Activated naive CD4-positive, alpha-beta T cell treated with anti-CD3 and anti-CD28 coated beads, Interleukin-2, amount 50 U/mL, for 24 hours (primary cell): ENCODE measurements at regions not wholly inside any gene's neighbourhood (a gene's known extent, or its start where the extent isn't known, plus 50 kb on each side); places are given as distances from the start of the nearest gene placed in this dataset.
"Not testable (repeated sequence)": the region's sequence is repeated elsewhere in the genome, so short reads cannot be mapped to it uniquely, and the experiment has no call there.

Experiments used
- H3K27ac Mint-ChIP-seq: one replicate; pipeline ENCODE4 v1.8.0; 2021; ENCODE audit warnings: mild to moderate bottlenecking, mixed read lengths
- H3K27me3 Mint-ChIP-seq: one replicate; pipeline ENCODE4 v1.8.0; 2021; ENCODE audit warnings: mixed read lengths
- H3K36me3 Mint-ChIP-seq: one replicate; pipeline ENCODE4 v1.8.0; 2021; ENCODE audit warnings: mixed read lengths
- H3K4me1 Mint-ChIP-seq: one replicate; pipeline ENCODE4 v1.8.0; 2021; ENCODE audit warnings: mixed read lengths
- H3K4me3 Mint-ChIP-seq: one replicate; pipeline ENCODE4 v1.8.0; 2021; ENCODE audit warnings: mild to moderate bottlenecking, mixed read lengths
- H3K9me3 Mint-ChIP-seq: one replicate; pipeline ENCODE4 v1.8.0; 2021; ENCODE audit warnings: mixed read lengths

- no peaks in the 10 kb centered on the region for H3K9me3 Mint-ChIP-seq
- no peaks in the 10 kb centered on the region for H3K36me3 Mint-ChIP-seq
- no peak overlapping the region for H3K4me3 Mint-ChIP-seq
- H3K4me1 Mint-ChIP-seq, result no peaks in the 10 kb centered on the region
- no peaks in the 10 kb centered on the region for H3K27me3 Mint-ChIP-seq
- no peak overlapping the region for H3K27ac Mint-ChIP-seq
Observed at GRCh38 chr9:28502189-28502588, 928.9 kb upstream of the C9orf72 start.

GRCh38 chr9:28502741-28503140 lies 929.5 kb upstream of the C9orf72 start:
- H3K4me3 Mint-ChIP-seq, result no peak overlapping the region
- no peak overlapping the region for H3K27ac Mint-ChIP-seq
- no peaks in the 10 kb centered on the region for H3K4me1 Mint-ChIP-seq
- no peaks in the 10 kb centered on the region for H3K36me3 Mint-ChIP-seq
- H3K9me3 Mint-ChIP-seq, result no peaks in the 10 kb centered on the region
- no peaks in the 10 kb centered on the region for H3K27me3 Mint-ChIP-seq

DNA sequence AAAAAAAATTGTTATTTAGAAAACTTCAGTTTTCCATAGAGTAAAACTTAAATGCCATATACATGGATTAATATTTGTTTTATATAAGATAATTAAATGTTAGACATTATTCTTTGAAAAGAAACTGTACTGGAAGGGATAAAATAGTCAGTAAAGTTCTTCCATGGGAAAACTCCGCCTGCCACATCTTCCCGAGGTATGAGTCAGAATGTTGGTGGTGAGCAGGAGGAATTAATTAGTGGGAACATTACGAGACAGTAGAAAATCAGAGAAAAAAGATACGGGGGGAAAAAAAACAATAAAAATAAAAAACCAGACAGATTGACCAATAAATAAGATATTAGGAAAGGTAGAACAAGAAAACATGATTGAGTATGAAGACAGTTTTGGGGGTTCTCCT lies 930.3 kb upstream of the C9orf72 start:
- no peaks in the 10 kb centered on the region for H3K4me1 Mint-ChIP-seq
- no peak overlapping the region for H3K4me3 Mint-ChIP-seq
- no peaks in the 10 kb centered on the region for H3K27me3 Mint-ChIP-seq
- no peaks in the 10 kb centered on the region for H3K36me3 Mint-ChIP-seq
- H3K27ac Mint-ChIP-seq, result no peak overlapping the region
- H3K9me3 Mint-ChIP-seq, result no peaks in the 10 kb centered on the region

DNA sequence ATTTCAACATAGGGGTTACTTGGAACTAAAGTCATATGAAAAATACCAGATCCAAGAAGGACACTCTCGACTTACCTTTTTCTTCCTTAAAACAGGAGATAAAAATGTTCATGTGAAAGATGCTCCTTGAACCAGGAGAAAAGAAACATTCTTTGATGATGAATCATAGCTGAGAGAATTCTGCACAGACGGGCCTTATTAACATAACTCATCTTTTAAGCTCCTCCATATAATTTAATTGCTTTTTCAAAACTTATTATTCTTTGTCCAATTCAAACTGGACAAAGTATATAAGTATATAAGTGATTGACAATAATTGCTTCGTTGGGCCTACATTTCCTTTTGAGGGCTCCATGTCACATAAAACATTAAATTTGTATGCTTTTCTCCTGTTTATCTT lies 945.2 kb upstream of the C9orf72 start:
- peaks cover 9% of the 10 kb centered on the region for H3K9me3 Mint-ChIP-seq
- no peak overlapping the region for H3K27ac Mint-ChIP-seq
- H3K36me3 Mint-ChIP-seq, result no peaks in the 10 kb centered on the region
- no peaks in the 10 kb centered on the region for H3K4me1 Mint-ChIP-seq
- no peaks in the 10 kb centered on the region for H3K27me3 Mint-ChIP-seq
- H3K4me3 Mint-ChIP-seq, result no peak overlapping the region

- not testable (repeated sequence) for H3K4me1 Mint-ChIP-seq, H3K27me3 Mint-ChIP-seq, H3K9me3 Mint-ChIP-seq, H3K36me3 Mint-ChIP-seq, H3K4me3 Mint-ChIP-seq, H3K27ac Mint-ChIP-seq
Observed at GRCh38 chr9:28524309-28524708, 951.0 kb upstream of the C9orf72 start.

DNA sequence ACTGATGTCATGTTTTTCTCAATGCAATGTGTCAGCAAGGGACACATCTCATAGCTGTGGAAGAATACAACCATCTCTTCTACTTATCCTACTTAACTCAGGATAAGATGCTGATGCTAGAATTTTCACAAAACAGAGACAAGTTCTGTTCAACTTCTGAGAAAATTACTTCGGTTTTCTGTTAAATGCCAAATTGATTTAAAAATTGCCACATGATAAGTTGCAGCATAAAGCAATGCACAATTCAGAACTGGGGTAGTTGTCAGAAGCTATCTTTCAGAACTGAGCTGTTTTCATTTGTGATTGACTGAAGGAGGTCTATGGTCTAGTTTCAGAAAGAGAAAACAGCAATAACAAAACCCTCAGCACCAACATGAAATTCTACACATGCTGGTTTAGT lies 954.8 kb upstream of the C9orf72 start:
- no peaks in the 10 kb centered on the region for H3K4me1 Mint-ChIP-seq
- no peak overlapping the region for H3K4me3 Mint-ChIP-seq
- no peaks in the 10 kb centered on the region for H3K9me3 Mint-ChIP-seq
- H3K27me3 Mint-ChIP-seq, result no peaks in the 10 kb centered on the region
- H3K27ac Mint-ChIP-seq, result no peak overlapping the region
- H3K36me3 Mint-ChIP-seq, result no peaks in the 10 kb centered on the region

DNA sequence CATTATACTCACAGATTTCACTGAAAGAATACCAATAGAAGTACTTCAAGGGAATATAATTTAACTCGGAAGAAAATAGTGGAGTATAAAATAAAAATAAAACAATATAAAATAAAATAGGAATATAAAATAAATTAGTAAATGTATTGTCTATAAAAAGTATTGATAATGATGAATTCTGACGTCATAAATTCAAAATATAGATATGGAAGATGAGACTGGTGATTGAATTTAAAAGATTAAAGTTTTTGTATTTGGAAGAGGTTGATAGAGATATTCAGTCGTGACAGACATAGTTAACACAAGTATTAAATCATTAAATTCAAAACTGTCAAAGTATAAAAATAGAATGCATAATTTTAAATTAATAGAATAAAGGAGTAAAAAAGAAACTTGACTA lies 964.9 kb upstream of the C9orf72 start:
- no peaks in the 10 kb centered on the region for H3K27me3 Mint-ChIP-seq
- no peaks in the 10 kb centered on the region for H3K4me1 Mint-ChIP-seq
- H3K36me3 Mint-ChIP-seq, result no peaks in the 10 kb centered on the region
- no peak overlapping the region for H3K4me3 Mint-ChIP-seq
- H3K9me3 Mint-ChIP-seq, result peaks cover 4% of the 10 kb centered on the region
- no peak overlapping the region for H3K27ac Mint-ChIP-seq

- H3K27me3 Mint-ChIP-seq, result no peaks in the 10 kb centered on the region
Observed at GRCh38 chr9:28539434-28540070, 966.3 kb upstream of the C9orf72 start.

GRCh38 chr9:28542928-28543327 lies 969.6 kb upstream of the C9orf72 start:
- H3K27ac Mint-ChIP-seq, result no peak overlapping the region
- H3K36me3 Mint-ChIP-seq, result no peaks in the 10 kb centered on the region
- H3K4me1 Mint-ChIP-seq, result no peaks in the 10 kb centered on the region
- no peaks in the 10 kb centered on the region for H3K9me3 Mint-ChIP-seq
- no peak overlapping the region for H3K4me3 Mint-ChIP-seq
- H3K27me3 Mint-ChIP-seq, result no peaks in the 10 kb centered on the region

More at GRCh38 chr9:28539434-28540070, 966.3 kb upstream of the C9orf72 start:
- Mint-ChIP-seq H3K36me3 (no peaks in the 10 kb centered on the region), H3K27ac (no peak overlapping the region), H3K4me1 (no peaks in the 10 kb centered on the region), H3K4me3 (no peak overlapping the region), H3K9me3 (peaks cover 4% of the 10 kb centered on the region)

DNA sequence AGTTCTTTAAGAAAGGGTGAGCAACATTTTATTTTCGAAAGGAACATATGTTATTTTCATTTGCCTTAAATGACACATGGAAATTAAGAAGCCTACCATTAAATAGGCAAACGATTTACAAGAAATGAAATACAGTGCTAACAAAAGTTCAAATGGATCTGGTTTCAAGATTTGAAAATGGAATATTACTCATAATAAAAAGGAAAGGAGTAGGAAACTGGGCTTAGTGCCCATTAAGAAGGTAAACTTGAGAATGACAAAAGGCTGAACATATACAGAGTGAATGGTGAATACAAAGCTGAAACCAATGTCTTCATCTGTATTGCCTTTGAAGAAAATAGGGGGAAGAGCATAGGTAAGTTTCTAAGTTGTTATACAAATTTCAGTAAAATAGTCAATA lies 974.2 kb upstream of the C9orf72 start:
- Mint-ChIP-seq H3K9me3 (peaks cover 12% of the 10 kb centered on the region), H3K4me3 (no peak overlapping the region), H3K4me1 (no peaks in the 10 kb centered on the region)

DNA sequence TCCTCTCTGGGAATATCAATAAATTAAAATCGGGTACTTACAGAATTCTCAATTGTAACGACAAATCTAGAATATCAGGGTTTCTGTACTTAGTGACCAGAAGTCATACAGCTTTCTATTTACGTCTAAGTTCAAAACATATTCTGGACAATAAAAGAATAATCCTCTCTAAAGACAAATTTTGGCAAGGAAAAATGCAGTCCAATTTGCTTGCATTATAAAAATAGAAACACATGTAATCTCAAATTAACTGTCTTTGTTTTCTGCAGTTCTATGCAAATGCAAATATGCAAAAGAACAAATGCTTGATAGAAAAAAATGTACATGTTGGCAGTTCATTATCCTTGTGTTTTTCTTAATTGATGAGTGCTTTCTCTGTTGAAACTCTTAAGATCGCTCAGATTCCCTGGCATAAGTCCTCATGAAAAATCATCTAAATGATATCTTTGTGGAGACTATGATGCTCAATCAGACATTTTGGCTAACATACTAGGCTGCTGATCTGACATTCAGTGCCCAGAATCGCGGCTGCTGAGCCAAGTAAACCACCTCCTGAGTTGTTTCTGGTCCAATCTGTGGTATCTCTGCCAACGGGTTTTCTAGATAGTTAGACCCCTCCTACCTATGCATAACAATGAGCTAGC lies 990.1 kb upstream of the C9orf72 start:
- no peaks in the 10 kb centered on the region for H3K4me1 Mint-ChIP-seq
- H3K27me3 Mint-ChIP-seq, result no peaks in the 10 kb centered on the region
- H3K36me3 Mint-ChIP-seq, result no peaks in the 10 kb centered on the region
- H3K9me3 Mint-ChIP-seq, result peaks cover 7% of the 10 kb centered on the region
- H3K4me3 Mint-ChIP-seq, result no peak overlapping the region
- no peak overlapping the region for H3K27ac Mint-ChIP-seq

More for the DNA sequence above, 974.2 kb upstream of the C9orf72 start:
- Mint-ChIP-seq H3K36me3 (no peaks in the 10 kb centered on the region), H3K27me3 (no peaks in the 10 kb centered on the region), H3K27ac (no peak overlapping the region)

- peaks cover 4% of the 10 kb centered on the region for H3K9me3 Mint-ChIP-seq
- no peak overlapping the region for H3K4me3 Mint-ChIP-seq
- H3K4me1 Mint-ChIP-seq, result no peaks in the 10 kb centered on the region
- H3K27ac Mint-ChIP-seq, result no peak overlapping the region
- H3K36me3 Mint-ChIP-seq, result no peaks in the 10 kb centered on the region
- H3K27me3 Mint-ChIP-seq, result no peaks in the 10 kb centered on the region
Observed at GRCh38 chr9:28583832-28584231, 1010.6 kb upstream of the C9orf72 start.

DNA sequence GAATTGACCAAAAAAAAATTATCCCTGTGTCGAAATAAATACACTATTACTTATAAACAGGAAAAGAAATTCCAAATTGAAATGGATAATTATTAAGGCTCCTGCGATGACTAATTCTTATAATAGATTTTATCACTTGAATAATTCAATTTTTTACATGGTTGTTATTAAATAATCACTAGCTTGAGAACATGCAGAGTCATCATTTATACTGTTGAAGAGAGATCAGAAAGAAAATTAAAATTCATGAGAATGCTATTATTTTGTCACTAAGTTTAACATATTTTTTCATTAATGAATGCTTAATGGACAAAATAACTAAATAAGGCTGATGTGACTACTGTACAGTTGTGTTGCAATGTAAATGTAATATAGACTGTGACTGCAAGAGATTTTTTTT lies 1011.3 kb upstream of the C9orf72 start:
- Mint-ChIP-seq H3K9me3 (peaks cover 2% of the 10 kb centered on the region), H3K27ac (no peak overlapping the region), H3K4me3 (no peak overlapping the region), H3K27me3 (no peaks in the 10 kb centered on the region), H3K36me3 (no peaks in the 10 kb centered on the region), H3K4me1 (no peaks in the 10 kb centered on the region)

DNA sequence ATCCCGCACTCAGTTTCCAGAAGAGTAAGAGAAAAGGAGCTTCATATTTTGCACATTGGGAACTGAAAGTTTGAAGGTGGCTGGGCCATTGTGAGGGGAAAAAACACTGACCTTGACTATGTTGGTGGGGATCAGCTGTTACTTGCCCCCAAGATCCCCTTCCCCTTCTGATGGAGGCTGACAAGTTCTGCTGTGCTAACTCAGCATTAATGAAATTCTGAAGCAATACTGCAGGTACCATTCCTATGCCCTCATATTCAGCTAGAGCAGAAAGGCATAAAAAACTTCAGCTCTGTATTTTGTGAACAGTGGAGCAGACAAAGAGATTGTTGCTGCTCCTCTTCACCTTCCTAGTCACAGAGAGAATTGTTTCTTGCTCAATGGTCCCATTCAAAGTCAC lies 1013.8 kb upstream of the C9orf72 start:
- Mint-ChIP-seq H3K4me1 (no peaks in the 10 kb centered on the region), H3K36me3 (no peaks in the 10 kb centered on the region), H3K9me3 (no peaks in the 10 kb centered on the region)

DNA sequence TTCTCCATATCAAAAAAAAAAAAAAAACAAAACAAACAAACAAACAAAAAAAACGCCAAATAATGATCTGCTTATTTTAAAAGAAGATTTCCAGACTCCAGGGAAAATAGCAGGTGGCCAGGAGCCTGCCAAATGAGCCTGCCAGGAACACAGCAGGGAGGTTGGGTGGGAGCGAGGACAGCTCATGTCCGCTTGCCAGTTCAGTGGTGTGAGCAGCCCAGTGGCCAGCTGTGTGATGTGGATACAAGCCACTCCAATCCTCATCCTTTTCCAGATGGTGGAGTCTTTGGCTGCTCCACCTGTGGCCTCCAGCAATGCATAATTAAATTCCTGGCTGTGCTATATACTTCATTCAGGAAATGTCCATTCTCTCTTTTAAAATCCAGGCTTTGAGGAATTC lies 1025.1 kb upstream of the C9orf72 start:
- Mint-ChIP-seq H3K27me3 (no peaks in the 10 kb centered on the region), H3K4me1 (no peaks in the 10 kb centered on the region), H3K27ac (no peak overlapping the region), H3K9me3 (no peaks in the 10 kb centered on the region), H3K4me3 (no peak overlapping the region), H3K36me3 (no peaks in the 10 kb centered on the region)

More for the DNA sequence above, 1013.8 kb upstream of the C9orf72 start:
- Mint-ChIP-seq H3K27me3 (no peaks in the 10 kb centered on the region), H3K27ac (no peak overlapping the region), H3K4me3 (no peak overlapping the region)

GRCh38 chr9:28600226-28600625 lies 1026.9 kb upstream of the C9orf72 start:
- H3K4me3 Mint-ChIP-seq, result no peak overlapping the region
- H3K36me3 Mint-ChIP-seq, result no peaks in the 10 kb centered on the region
- H3K27ac Mint-ChIP-seq, result no peak overlapping the region
- no peaks in the 10 kb centered on the region for H3K4me1 Mint-ChIP-seq
- H3K27me3 Mint-ChIP-seq, result no peaks in the 10 kb centered on the region
- no peaks in the 10 kb centered on the region for H3K9me3 Mint-ChIP-seq

GRCh38 chr9:28607843-28608242 lies 1034.6 kb upstream of the C9orf72 start:
- Mint-ChIP-seq H3K9me3 (no peaks in the 10 kb centered on the region), H3K36me3 (no peaks in the 10 kb centered on the region), H3K27ac (no peak overlapping the region), H3K27me3 (no peaks in the 10 kb centered on the region), H3K4me3 (no peak overlapping the region), H3K4me1 (no peaks in the 10 kb centered on the region)
